Stimulated activated naive CD4-positive, alpha-beta T cell treated with Interleukin-2 at 50 U/mL for 16 hours (primary cell): ENCODE measurements at regions not wholly inside any gene's neighbourhood (a gene's known extent, or its start where the extent isn't known, plus 50 kb on each side); places are given as distances from the start of the nearest gene placed in this dataset.

Experiments
- DNase-seq: peaks from one replicate; lab custom pipeline; 2025; lab: John Stamatoyannopoulos, UW

GRCh38 chr11:64501500-64502427 is 54.0 kb upstream of the SLC22A11 start:
- DNase-seq = no peak

GRCh38 chr11:64502634-64503033 is 53.1 kb upstream of the SLC22A11 start:
- DNase-seq = no peak

GRCh38 chr11:64503186-64503753 is 52.5 kb upstream of the SLC22A11 start:
- no peak for DNase-seq

GRCh38 chr11:64504999-64505398 is 50.7 kb upstream of the SLC22A11 start:
- DNase-seq = no peak
